Body of pancreas (tissue), 4 donors: ENCODE measurements at regions not wholly inside any gene's neighbourhood (a gene's known extent, or its start where the extent isn't known, plus 50 kb on each side); places are given as distances from the start of the nearest gene placed in this dataset.

Experiments
- ATAC-seq: fragments of 150-250 bp; one replicate; pipeline ENCODE4 v1.9.1; 2016
- DNase-seq, 4 donors: peaks; one replicate each; pipeline ENCODE4 v3.0.0-alpha.2; 2019
- H3K27ac ChIP-seq, 4 donors: fragments of 200-600 bp; sonication (generic); 1 replicate in 3 of 4; 2 replicates in 1 of 4; pipeline versions ENCODE4 v1.5.1 to v1.6.1; 2016 to 2019; ENCODE audit warnings: mild to moderate bottlenecking in 1 of 4, mixed read lengths in 1 of 4, moderate library complexity in 1 of 4
- H3K27me3 ChIP-seq, 2 donors: fragments of 200-600 bp; sonication (generic); one replicate each; pipeline ENCODE4 v1.6.0; 2016; ENCODE audit warnings: mild to moderate bottlenecking in 1 of 2
- H3K36me3 ChIP-seq, 2 donors: fragments of 200-600 bp; sonication (generic); replicated peaks in 1 of 2; 2 replicates each; pipeline ENCODE4 v1.5.1; 2016; ENCODE audit warnings: low read depth in 2 of 2; ENCODE audit not compliant: insufficient read depth in 1 of 2
- H3K4me1 ChIP-seq: fragments of 200-600 bp; sonication (generic); one replicate; pipeline ENCODE4 v1.6.0; 2016
- H3K4me3 ChIP-seq, 2 donors: fragments of 200-600 bp; sonication (generic); 1 replicate in 1 of 2; 2 replicates in 1 of 2; pipeline ENCODE4 v1.5.1; 2016 to 2019
- H3K9me3 ChIP-seq, 3 donors: fragments of 200-600 bp; sonication (generic); 1 replicate in 2 of 3; 2 replicates in 1 of 3; pipeline ENCODE4 v1.5.1; 2016
- CTCF ChIP-seq, 7 experiments: fragments of 450-650 bp in 4 of 7; fragments of 200-600 bp in 3 of 7; sonication (generic) in 3 of 7; IDR thresholded peaks; one replicate each; pipeline ENCODE4 v1.5.1; 2016 to 2019; ENCODE audit warnings: antibody characterized with exemption in 7 of 7
- POLR2A ChIP-seq, 3 donors: fragments of 450-650 bp; IDR thresholded peaks; one replicate each; pipeline ENCODE4 v1.6.1; 2016; ENCODE audit warnings: antibody characterized with exemption in 3 of 3, mild to moderate bottlenecking in 2 of 3
- WGBS, 2 donors: methylation state at CpG; one replicate each; pipeline ENCODE4 v1.1.5; 2017; 5-methylcytosine and 5-hydroxymethylcytosine counted together
- intact Hi-C: fragments of 100-400 bp; cut with DNase I; formaldehyde crosslinking; loops from one replicate; pipeline ENCODE4 v1.15.1; 2023

GRCh38 chr19:29428071-29428470 lies 97.7 kb upstream of the VSTM2B start:
- DNase-seq, result no peak

GRCh38 chr19:29429021-29429420 lies 96.8 kb upstream of the VSTM2B start:
- TF ChIP-seq CTCF (IDR thresholded peaks at IDR 0.05), result no peak
- TF ChIP-seq POLR2A (IDR thresholded peaks at IDR 0.05), result no peak
- Histone ChIP-seq H3K4me1 (no peaks in the 10 kb centered on the region), H3K27me3 (no peaks in the 10 kb centered on the region), H3K9me3 (no peaks in the 10 kb centered on the region), H3K4me3 (no peak overlapping the region), H3K36me3 (no peaks in the 10 kb centered on the region), H3K27ac (no peak overlapping the region)
- intact Hi-C loops, result no loop called here
- ATAC-seq, result no peak
- WGBS, 2 donors, result 58 to 63% methylated on average over 9 of the region's 9 CpGs
- DNase-seq, result no peak

More at GRCh38 chr19:29428071-29428470, 97.7 kb upstream of the VSTM2B start:
- Histone ChIP-seq H3K36me3 (no peaks in the 10 kb centered on the region), H3K4me1 (no peaks in the 10 kb centered on the region), H3K4me3 (no peak overlapping the region), H3K27me3 (no peaks in the 10 kb centered on the region), H3K27ac (no peak overlapping the region), H3K9me3 (no peaks in the 10 kb centered on the region)
- no peak for ATAC-seq
- TF ChIP-seq POLR2A (IDR thresholded peaks at IDR 0.05) (no peak), CTCF (IDR thresholded peaks at IDR 0.05) (no peak)
- WGBS, 2 donors, result 38 to 45% methylated on average over 7 of the region's 7 CpGs
- intact Hi-C loops, result no loop called here

DNA sequence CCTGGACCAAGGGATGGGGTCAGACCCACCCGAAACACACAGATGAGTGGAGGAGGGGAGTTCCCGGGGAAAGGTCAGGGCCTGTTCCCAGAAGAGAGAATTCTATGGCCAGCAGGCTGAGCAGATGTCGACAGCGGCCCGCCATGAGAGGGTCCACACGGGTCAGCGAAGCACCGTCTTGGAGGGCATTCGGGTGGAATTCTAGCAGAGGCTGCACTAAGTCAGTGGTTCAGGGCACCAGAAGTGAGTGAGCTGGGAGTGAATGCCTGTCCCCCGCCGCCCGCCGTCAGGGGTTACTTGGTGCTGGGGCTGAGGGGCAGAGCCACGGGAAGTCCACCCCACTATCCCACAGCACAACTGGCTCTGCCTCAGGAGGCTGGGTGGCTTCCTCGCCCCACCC lies 96.2 kb upstream of the VSTM2B start:
- H3K27me3 ChIP-seq, result no peaks in the 10 kb centered on the region
- H3K27ac ChIP-seq, result no peak overlapping the region
- H3K36me3 ChIP-seq, result no peaks in the 10 kb centered on the region
- intact Hi-C loops, result no loop called here
- TF ChIP-seq POLR2A (IDR thresholded peaks at IDR 0.05) (no peak), CTCF (IDR thresholded peaks at IDR 0.05) (no peak)
- no peaks in the 10 kb centered on the region for H3K9me3 ChIP-seq
- WGBS, 2 donors, result 71 to 92% methylated on average over 5 to 15 of the region's 15 CpGs
- DNase-seq, result no peak
- ATAC-seq, result no peak
- H3K4me1 ChIP-seq, result no peaks in the 10 kb centered on the region
- H3K4me3 ChIP-seq, result no peak overlapping the region

DNA sequence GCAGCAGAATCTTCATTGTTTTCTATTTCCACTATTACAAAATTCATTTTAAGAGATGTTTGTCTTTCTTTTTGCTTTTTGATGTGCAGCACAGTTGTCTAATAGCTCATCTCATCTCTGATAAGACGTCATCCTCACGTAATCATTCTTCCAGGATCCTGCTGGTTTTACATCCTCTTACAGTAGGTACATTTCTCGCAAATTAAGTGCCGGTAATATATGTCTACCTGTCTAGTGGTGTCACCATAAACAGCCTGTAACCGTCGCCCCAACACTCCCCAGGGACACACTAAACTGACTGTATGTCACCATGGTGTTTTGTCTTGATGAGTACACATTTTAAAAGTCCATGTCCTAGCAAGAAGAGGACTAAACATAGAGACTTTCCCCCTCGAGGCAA lies 94.5 kb upstream of the VSTM2B start:
- no peaks in the 10 kb centered on the region for H3K27me3 ChIP-seq
- no peak for ATAC-seq
- DNase-seq, result no peak
- H3K36me3 ChIP-seq, result no peaks in the 10 kb centered on the region
- H3K27ac ChIP-seq, result no peak overlapping the region
- no peaks in the 10 kb centered on the region for H3K4me1 ChIP-seq
- H3K4me3 ChIP-seq, result no peak overlapping the region
- H3K9me3 ChIP-seq, result no peaks in the 10 kb centered on the region
- intact Hi-C loops, result no loop called here
- TF ChIP-seq CTCF (IDR thresholded peaks at IDR 0.05) (no peak), POLR2A (IDR thresholded peaks at IDR 0.05) (no peak)
- 57 to 59% methylated on average over 7 of the region's 7 CpGs for WGBS, 2 donors

- DNase-seq (no peak), ATAC-seq (no peak)
- H3K36me3 ChIP-seq, result no peaks in the 10 kb centered on the region
- no peaks in the 10 kb centered on the region for H3K4me1 ChIP-seq
- H3K27ac ChIP-seq, result no peak overlapping the region
- TF ChIP-seq CTCF (IDR thresholded peaks at IDR 0.05), result no peak
- no peak for TF ChIP-seq POLR2A (IDR thresholded peaks at IDR 0.05)
- no peaks in the 10 kb centered on the region for H3K27me3 ChIP-seq
- peaks cover 0 to 5% (median 0%) of the 10 kb centered on the region in 3 donors for H3K9me3 ChIP-seq
- intact Hi-C loops, result no loop called here
- no peak overlapping the region for H3K4me3 ChIP-seq
- 45 to 55% methylated on average over 3 to 5 of the region's 5 CpGs for WGBS, 2 donors
These were observed 93.1 kb upstream of the VSTM2B start for GRCh38 chr19:29432677-29433076.
